HUES64 (cell line): ENCODE measurements at regions not wholly inside any gene's neighbourhood (a gene's known extent, or its start where the extent isn't known, plus 50 kb on each side); places are given as distances from the start of the nearest gene placed in this dataset.

Experiments used
- H3K27ac ChIP-seq: 2 replicates; pipeline ENCODE4 v1.7.0; 2013; ENCODE audit warnings: low read depth, low read length, inconsistent platforms
- H3K27me3 ChIP-seq: 2 replicates; pipeline ENCODE4 v1.6.1; 2013; ENCODE audit warnings: mild to moderate bottlenecking, low read length; ENCODE audit not compliant: insufficient read depth
- H3K36me3 ChIP-seq: 2 replicates; pipeline ENCODE4 v1.6.1; 2013; ENCODE audit warnings: mild to moderate bottlenecking, low read length; ENCODE audit not compliant: insufficient read depth
- H3K4me1 ChIP-seq: 2 replicates; pipeline ENCODE4 v1.6.1; 2013; ENCODE audit warnings: mild to moderate bottlenecking, low read length, moderate library complexity; ENCODE audit not compliant: insufficient read depth
- H3K4me3 ChIP-seq: 2 replicates; pipeline ENCODE4 v1.5.1; 2013; ENCODE audit warnings: mild to moderate bottlenecking, low read length, moderate library complexity
- H3K9ac ChIP-seq: 2 replicates; pipeline ENCODE4 v1.6.1; 2013; ENCODE audit warnings: mild to moderate bottlenecking, low read depth, low read length
- H3K9me3 ChIP-seq: 2 replicates; pipeline ENCODE4 v1.6.1; 2013; ENCODE audit warnings: low read depth, low read length; ENCODE audit not compliant: insufficient read depth
- WGBS: fragments of 150-250, 120-280 bp; methylation state at CpG from one replicate; pipeline ENCODE4 v1.1.7; 2013; ENCODE audit warnings: missing lambda C conversion rate; 5-methylcytosine and 5-hydroxymethylcytosine counted together

DNA sequence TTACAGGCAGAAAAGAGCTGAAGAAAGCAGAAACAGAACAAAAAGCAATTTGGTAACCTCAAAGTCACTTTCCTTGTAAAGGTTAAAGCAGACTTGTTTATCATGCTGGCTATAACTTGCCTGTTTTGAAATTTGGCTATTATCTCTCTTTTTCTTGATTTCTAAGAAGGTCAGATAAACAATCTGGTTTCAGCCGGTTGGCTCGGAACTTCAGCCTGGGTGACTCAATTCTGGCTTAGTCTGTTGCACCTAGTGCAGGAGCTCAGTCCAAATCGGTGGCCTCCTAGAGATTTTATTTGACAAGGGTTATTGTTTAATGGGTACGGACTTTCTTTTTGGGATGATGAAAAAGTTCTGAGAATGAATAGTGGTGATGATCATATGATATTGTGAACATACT is 367.1 kb upstream of the B3GAT1 start:
- H3K27ac ChIP-seq, result no peak overlapping the region
- no peaks in the 10 kb centered on the region for H3K36me3 ChIP-seq
- no peaks in the 10 kb centered on the region for H3K9me3 ChIP-seq
- H3K9ac ChIP-seq, result no peak overlapping the region
- no peaks in the 10 kb centered on the region for H3K27me3 ChIP-seq
- no peak overlapping the region for H3K4me3 ChIP-seq
- H3K4me1 ChIP-seq, result no peaks in the 10 kb centered on the region
- 95% methylated on average over 4 of the region's 4 CpGs for WGBS

DNA sequence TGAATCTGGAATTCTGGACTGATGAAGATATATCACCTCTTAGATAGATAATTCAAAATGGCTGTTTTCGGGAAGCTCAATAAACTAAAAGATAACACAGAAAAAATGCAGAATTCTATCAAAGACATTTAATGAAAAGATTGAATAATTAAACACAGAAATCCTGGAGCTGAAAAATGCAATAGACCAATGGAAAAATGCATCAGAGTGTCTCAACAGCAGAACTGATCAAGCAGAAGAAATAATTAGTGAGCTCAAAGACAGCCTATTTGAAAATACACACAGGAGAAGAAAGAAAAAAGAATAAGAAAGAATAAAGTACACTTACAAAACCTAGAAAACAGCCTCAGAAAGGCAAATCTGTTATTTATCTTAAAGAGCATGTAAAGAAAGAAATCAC is 356.4 kb upstream of the B3GAT1 start:
- Histone ChIP-seq H3K4me3 (no peak overlapping the region), H3K4me1 (no peaks in the 10 kb centered on the region), H3K27me3 (no peaks in the 10 kb centered on the region), H3K9me3 (no peaks in the 10 kb centered on the region), H3K36me3 (no peaks in the 10 kb centered on the region), H3K9ac (no peak overlapping the region), H3K27ac (no peak overlapping the region)
- no CpG with 5 or more reads among the region's 1 CpG for WGBS

DNA sequence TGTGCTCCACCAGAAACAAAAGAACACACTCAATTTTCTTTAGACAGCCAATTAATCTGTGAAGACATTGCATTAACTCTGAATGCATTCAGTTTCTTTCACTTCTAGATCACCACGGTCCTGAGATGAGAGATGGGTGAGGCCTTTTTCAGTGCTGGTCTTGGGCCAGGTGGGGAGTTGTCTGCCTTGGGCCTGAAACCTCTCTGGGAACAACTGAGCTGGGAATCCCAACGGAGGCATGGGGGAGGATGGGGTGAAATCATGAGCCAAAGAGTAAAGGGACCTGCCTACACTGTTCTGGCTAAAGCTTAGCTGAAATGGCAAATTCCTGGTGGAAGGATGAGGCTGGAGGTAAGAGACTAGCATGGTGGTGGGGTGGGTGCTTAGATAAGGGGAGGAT is 353.5 kb upstream of the B3GAT1 start:
- WGBS, result 86% methylated on average over 2 of the region's 2 CpGs
- no peak overlapping the region for H3K27ac ChIP-seq
- H3K9ac ChIP-seq, result no peak overlapping the region
- no peak overlapping the region for H3K4me3 ChIP-seq
- H3K9me3 ChIP-seq, result no peaks in the 10 kb centered on the region
- H3K36me3 ChIP-seq, result no peaks in the 10 kb centered on the region
- no peaks in the 10 kb centered on the region for H3K4me1 ChIP-seq
- H3K27me3 ChIP-seq, result no peaks in the 10 kb centered on the region

DNA sequence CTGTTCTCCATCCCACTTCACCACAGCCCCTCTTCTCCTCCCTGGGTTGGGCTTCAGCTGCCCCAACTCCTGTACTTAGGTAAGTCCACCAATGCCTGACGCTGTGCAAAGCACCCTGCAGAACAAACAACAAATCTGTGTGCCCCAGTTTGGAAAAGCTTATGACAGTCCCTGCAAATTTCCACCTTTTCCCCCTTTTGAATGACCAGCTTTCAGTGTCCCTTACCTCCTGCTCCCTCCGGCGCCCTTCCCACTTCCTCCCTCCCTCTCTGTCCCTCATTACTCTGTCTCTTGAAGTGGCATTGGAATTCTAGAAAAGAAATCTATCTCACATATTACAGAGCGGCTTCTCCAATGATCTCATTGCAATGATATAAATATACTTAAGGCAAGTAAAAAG is 352.9 kb upstream of the B3GAT1 start:
- Histone ChIP-seq H3K27ac (no peak overlapping the region), H3K4me3 (no peak overlapping the region), H3K36me3 (no peaks in the 10 kb centered on the region), H3K9ac (no peak overlapping the region), H3K9me3 (no peaks in the 10 kb centered on the region), H3K4me1 (no peaks in the 10 kb centered on the region), H3K27me3 (no peaks in the 10 kb centered on the region)
- 76% methylated on average over 3 of the region's 4 CpGs for WGBS

DNA sequence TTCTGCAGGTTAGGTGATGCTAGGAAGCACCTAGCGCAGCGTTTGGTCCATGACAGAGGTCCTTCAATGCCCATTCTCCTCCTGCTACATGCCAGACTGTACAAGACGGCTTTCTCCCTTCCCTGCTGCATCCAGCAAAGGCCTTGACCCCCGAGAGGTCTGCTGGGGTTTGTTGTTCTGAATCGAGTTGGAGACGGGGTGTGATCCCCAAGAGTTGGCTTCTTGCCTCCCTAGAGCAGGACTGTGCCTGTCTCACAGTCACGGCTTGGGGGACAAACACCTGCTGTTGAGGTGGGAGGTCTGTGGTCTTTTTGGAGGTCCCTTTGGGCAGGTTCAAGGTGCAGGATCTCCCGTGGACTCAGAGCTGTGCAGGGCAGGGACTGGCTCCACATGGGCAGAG is 352.3 kb upstream of the B3GAT1 start:
- no peaks in the 10 kb centered on the region for H3K9me3 ChIP-seq
- H3K36me3 ChIP-seq, result no peaks in the 10 kb centered on the region
- H3K9ac ChIP-seq, result no peak overlapping the region
- H3K27me3 ChIP-seq, result no peaks in the 10 kb centered on the region
- H3K4me3 ChIP-seq, result no peak overlapping the region
- 88% methylated on average over 8 of the region's 8 CpGs for WGBS
- H3K27ac ChIP-seq, result no peak overlapping the region
- H3K4me1 ChIP-seq, result no peaks in the 10 kb centered on the region

DNA sequence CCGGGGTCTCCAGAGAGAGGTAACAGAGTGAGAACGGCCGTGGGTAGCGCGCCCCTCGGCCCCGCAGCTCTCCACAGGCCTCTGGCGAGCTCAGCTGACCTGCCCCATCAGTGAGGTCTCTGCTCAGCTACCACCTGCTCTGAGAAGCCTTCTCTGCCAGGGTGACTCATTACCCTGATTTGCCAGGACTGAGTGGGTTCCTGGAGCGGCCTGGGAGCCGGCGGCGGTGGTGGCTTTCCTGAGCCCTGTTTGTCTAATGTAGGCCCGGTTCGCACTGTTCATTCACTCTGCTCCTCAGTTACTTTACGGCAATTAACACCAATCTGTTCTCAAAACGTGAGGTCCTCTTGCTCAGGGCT is 351.0 kb upstream of the B3GAT1 start:
- 94% methylated on average over 16 of the region's 16 CpGs for WGBS
- no peaks in the 10 kb centered on the region for H3K36me3 ChIP-seq
- no peak overlapping the region for H3K27ac ChIP-seq

DNA sequence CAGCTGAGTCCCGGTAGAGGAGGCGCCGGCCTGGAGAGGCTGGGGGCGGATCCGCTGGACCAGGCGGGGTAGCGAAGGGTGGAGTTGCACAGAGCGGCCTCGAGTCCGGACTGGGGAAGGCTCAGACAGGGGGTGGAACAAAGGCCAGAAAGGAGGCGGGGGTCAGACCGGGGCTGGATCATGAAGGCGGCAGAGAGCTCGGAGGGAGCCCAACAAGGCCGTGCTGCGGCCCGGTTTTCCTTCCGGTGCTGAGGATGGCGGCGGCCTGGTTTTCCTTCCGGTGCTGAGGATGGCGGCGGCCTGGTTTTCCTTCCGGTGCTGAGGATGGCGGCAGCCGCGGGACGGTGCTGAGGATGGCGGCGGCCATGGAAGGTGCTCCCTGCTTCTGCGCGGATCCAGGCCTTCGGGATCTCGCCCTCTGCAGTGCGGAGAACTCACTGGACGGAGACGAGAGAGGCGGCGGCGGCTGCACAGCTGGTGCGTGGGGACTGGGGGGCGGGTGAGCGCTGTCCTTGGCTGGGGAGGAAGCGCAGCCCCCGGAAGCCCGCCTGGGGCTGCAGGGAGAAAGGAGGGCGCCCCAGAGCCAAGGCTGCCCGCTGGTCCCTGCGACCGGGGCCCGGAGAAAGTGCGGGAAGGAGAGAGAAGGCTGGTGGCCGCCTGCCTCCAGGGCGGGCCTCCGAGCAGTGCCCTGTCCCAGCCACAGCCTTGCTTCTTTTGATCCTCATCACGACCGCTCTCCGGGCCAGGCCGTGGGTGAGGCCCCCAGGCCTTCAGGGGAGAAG is 350.4 kb upstream of the B3GAT1 start:
- H3K27me3 ChIP-seq, result no peaks in the 10 kb centered on the region
- no peaks in the 10 kb centered on the region for H3K9me3 ChIP-seq
- H3K36me3 ChIP-seq, result no peaks in the 10 kb centered on the region
- no peak overlapping the region for H3K4me3 ChIP-seq
- H3K9ac ChIP-seq, result no peak overlapping the region
- no peaks in the 10 kb centered on the region for H3K4me1 ChIP-seq
- no peak overlapping the region for H3K27ac ChIP-seq
- WGBS, result 95% methylated on average over 59 of the region's 59 CpGs

More for the DNA sequence above, 351.0 kb upstream of the B3GAT1 start:
- Histone ChIP-seq H3K9me3 (no peaks in the 10 kb centered on the region), H3K27me3 (no peaks in the 10 kb centered on the region), H3K4me3 (no peak overlapping the region), H3K9ac (no peak overlapping the region), H3K4me1 (no peaks in the 10 kb centered on the region)

DNA sequence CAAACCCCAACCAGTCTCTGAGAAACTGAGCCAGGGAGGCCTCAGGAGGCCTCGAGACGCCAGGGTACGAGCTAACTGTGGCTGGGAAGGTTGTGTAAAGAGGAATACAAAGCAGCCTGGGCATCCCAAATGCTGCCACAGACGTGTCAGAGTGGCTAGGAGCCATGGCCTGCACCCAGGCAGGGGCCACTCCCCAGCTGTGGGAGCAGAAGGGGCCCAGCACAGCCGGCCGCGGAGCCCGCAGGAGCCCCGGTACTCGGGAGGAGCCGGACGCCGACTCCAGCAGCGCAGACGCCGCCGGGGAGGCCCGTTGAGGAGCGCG is 349.8 kb upstream of the B3GAT1 start:
- H3K27ac ChIP-seq, result no peak overlapping the region
- WGBS, result 94% methylated on average over 20 of the region's 20 CpGs
- H3K4me3 ChIP-seq, result no peak overlapping the region
- H3K9me3 ChIP-seq, result no peaks in the 10 kb centered on the region
- H3K9ac ChIP-seq, result no peak overlapping the region
- H3K36me3 ChIP-seq, result no peaks in the 10 kb centered on the region
- no peaks in the 10 kb centered on the region for H3K27me3 ChIP-seq
- no peaks in the 10 kb centered on the region for H3K4me1 ChIP-seq

DNA sequence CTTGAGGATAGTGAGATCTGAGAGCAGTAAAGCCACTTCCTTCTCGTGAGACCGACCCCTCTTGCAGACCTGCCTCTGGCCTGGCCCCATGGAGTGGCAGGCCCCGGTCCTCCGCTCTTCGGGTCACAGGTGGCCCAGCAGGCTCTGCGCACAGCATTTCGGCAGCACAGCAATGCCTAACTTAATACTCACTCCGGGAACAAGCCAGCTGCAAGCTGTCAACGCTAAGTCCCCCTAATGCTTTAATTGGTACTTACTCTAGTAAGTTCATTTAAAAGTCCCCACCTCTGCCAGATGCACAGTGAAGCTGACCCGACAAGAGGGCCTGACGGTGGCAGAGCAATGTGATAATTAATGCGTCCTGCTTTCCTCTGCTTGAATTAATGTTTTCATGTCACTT is 349.3 kb upstream of the B3GAT1 start:
- no peaks in the 10 kb centered on the region for H3K27me3 ChIP-seq
- H3K9me3 ChIP-seq, result no peaks in the 10 kb centered on the region
- no peak overlapping the region for H3K27ac ChIP-seq
- WGBS, result 91% methylated on average over 12 of the region's 12 CpGs
- H3K36me3 ChIP-seq, result no peaks in the 10 kb centered on the region
- H3K4me3 ChIP-seq, result no peak overlapping the region
- H3K9ac ChIP-seq, result no peak overlapping the region
- no peaks in the 10 kb centered on the region for H3K4me1 ChIP-seq

DNA sequence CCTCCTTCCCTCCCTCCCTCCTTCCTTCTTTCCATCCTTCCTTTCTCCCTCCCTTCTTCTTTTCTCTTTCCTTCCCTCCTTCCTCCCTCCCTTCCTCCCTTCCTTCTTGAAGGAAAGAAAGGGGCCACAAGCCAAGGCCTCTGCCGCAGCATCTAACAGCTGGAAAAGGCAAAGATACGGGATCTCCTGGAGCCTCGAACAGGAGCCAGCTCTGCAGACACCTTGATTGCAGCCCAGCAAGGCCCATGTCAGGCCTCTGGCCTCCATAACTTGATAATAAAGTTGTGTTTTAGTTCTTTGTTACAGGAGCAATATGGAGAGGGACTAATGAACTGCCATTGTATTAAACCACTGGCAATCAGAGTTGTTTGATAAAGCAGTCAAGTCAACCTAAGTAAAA is 348.9 kb upstream of the B3GAT1 start:
- Histone ChIP-seq H3K9ac (no peak overlapping the region), H3K27me3 (no peaks in the 10 kb centered on the region), H3K36me3 (no peaks in the 10 kb centered on the region), H3K27ac (no peak overlapping the region), H3K4me3 (no peak overlapping the region), H3K4me1 (no peaks in the 10 kb centered on the region), H3K9me3 (no peaks in the 10 kb centered on the region)
- 62% methylated on average over 3 of the region's 3 CpGs for WGBS

DNA sequence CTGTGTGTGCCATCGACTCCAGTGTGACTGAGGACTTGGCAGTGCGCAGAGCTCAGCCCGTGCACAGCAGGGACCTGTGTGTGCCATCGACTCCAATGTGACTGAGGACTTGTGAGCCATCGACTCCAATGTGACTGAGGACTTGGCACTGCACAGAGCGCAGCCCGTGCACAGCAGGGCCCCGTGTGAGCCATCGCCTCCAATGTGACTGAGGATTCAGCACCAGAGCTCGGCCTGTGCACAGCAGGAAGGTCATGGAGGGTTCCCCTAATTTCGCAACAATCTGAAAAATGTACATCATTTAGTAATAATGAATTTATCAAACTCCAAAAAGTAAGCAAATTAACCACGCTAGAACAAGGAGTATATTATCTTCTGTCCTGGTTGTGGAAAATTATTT is 348.3 kb upstream of the B3GAT1 start:
- no peaks in the 10 kb centered on the region for H3K4me1 ChIP-seq

DNA sequence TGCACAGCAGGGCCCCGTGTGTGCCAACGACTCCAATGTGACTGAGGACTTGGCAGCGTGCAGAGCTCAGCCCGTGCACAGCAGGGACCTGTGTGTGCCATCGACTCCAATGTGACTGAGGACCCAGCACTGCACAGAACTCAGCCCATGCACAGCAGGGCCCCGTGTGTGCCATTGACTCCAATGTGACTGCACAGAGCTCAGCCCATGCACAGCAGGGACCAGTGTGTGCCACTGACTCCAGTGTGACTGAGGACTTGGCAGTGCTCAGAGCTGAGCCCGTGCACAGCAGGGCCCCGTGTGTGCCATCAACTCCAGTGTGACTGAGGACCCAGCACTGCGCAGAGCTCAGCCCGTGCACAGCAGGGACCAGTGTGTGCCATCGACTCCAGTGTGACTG is 347.8 kb upstream of the B3GAT1 start:
- no peaks in the 10 kb centered on the region for H3K27me3 ChIP-seq
- no peaks in the 10 kb centered on the region for H3K36me3 ChIP-seq
- 75% methylated on average over 11 of the region's 11 CpGs for WGBS

More for the DNA sequence above, 348.3 kb upstream of the B3GAT1 start:
- H3K9ac ChIP-seq, result no peak overlapping the region
- WGBS, result 94% methylated on average over 11 of the region's 12 CpGs
- no peaks in the 10 kb centered on the region for H3K27me3 ChIP-seq
- no peaks in the 10 kb centered on the region for H3K36me3 ChIP-seq
- H3K27ac ChIP-seq, result no peak overlapping the region
- no peak overlapping the region for H3K4me3 ChIP-seq
- no peaks in the 10 kb centered on the region for H3K9me3 ChIP-seq

More for the DNA sequence above, 347.8 kb upstream of the B3GAT1 start:
- Histone ChIP-seq H3K9ac (no peak overlapping the region), H3K4me1 (no peaks in the 10 kb centered on the region), H3K9me3 (no peaks in the 10 kb centered on the region), H3K27ac (no peak overlapping the region), H3K4me3 (no peak overlapping the region)
